ENCODE measurements at regions not wholly inside any gene's neighbourhood (a gene's known extent, or its start where the extent isn't known, plus 50 kb on each side); places are given as distances from the start of the nearest gene placed in this dataset.

- TF ChIP-seq CTCF (IDR thresholded peaks at IDR 0.05 in 4 of 5, conservative IDR thresholded peaks at IDR 0.05 in 1 of 5) = no peak
- TF ChIP-seq POLR2A (IDR thresholded peaks at IDR 0.05) = no peak
Measured at GRCh38 chr9:78970375-78970774, 601.4 kb upstream of the TLE4 start.

Data from gastrocnemius medialis (tissue), 4 donors.